ENCODE measurements at regions not wholly inside any gene's neighbourhood (a gene's known extent, or its start where the extent isn't known, plus 50 kb on each side); places are given as distances from the start of the nearest gene placed in this dataset.

GRCh38 chr12:66058554-66058953 is 72.0 kb downstream of the LLPH start:
- TF ChIP-seq, protein P1, sequence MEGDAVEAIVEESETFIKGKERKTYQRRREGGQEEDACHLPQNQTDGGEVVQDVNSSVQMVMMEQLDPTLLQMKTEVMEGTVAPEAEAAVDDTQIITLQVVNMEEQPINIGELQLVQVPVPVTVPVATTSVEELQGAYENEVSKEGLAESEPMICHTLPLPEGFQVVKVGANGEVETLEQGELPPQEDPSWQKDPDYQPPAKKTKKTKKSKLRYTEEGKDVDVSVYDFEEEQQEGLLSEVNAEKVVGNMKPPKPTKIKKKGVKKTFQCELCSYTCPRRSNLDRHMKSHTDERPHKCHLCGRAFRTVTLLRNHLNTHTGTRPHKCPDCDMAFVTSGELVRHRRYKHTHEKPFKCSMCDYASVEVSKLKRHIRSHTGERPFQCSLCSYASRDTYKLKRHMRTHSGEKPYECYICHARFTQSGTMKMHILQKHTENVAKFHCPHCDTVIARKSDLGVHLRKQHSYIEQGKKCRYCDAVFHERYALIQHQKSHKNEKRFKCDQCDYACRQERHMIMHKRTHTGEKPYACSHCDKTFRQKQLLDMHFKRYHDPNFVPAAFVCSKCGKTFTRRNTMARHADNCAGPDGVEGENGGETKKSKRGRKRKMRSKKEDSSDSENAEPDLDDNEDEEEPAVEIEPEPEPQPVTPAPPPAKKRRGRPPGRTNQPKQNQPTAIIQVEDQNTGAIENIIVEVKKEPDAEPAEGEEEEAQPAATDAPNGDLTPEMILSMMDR (conservative IDR thresholded peaks at IDR 0.05) = no peak
- no peak for TF ChIP-seq EZH2 (IDR thresholded peaks at IDR 0.05; ENCODE audit: low read depth)

All from PC-9 (cell line).